ENCODE measurements at regions not wholly inside any gene's neighbourhood (a gene's known extent, or its start where the extent isn't known, plus 50 kb on each side); places are given as distances from the start of the nearest gene placed in this dataset.
"Not testable (repeated sequence)": the region's sequence is repeated elsewhere in the genome, so short reads cannot be mapped to it uniquely, and the experiment has no call there.

DNA sequence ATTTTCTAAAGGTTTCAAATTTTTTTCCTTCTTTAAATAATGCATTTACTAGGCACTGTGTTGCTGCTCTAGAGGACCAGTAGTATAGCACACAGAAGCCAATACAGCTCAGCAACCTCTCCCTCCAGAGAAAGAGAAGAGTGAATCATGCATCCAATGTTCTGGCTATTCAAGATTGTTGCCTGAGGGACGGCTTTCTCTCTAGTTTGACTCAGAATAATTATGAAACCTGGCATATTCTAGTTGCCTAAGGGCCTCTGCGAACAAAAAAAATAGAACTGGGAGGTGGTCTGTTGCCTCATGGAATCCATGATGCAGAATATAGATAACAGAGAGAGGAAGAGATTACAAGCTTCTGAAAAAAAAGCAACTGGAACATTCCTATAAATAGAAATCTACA is 1233.3 kb upstream of the PABPC4L start:
- no peak for DNase-seq

GRCh38 chr4:135429528-135429927 is 1227.9 kb upstream of the PABPC4L start:
- DNase-seq, result no peak

DNA sequence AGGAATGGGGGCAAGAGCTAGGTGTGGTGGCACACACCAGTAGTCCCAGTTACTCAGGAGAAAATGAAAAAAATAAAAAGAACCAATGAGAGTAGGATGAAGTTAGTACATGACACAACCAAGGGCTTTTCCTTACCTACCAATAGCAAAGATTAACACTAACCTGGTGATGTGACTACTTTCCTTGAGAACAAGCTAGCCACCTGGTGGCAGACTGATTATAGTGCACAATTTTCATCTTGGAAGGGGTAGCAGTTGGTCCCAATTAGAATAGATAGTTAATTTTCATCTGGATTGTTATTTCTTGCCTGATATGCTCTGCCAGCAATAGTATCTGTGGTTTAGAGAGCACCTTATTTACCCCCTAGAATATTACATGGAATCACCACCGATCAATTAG is 1216.8 kb upstream of the PABPC4L start:
- DNase-seq, result peak; percentile 7 to 42

DNA sequence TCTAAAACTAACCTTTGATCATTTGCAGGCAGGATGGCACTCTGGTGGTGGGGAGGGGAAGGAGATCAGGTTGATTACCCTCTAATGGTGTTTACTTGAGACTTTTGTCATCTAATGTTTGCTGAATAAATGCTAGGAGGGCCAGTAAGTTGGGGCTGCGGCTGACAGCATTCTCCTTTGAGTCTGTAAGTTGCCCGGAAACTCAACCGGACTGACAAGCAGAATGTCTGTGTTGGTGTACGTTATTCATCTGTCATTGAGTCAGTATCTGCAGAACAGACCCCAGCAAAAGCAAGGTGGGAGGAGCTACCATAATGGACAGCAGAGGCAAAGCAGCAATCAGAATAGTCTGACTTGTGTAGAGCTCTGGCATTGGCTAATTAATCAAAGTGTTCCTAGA is 1210.6 kb upstream of the PABPC4L start:
- no peak for DNase-seq

GRCh38 chr4:135411251-135411650 is 1209.7 kb upstream of the PABPC4L start:
- DNase-seq, result no peak

DNA sequence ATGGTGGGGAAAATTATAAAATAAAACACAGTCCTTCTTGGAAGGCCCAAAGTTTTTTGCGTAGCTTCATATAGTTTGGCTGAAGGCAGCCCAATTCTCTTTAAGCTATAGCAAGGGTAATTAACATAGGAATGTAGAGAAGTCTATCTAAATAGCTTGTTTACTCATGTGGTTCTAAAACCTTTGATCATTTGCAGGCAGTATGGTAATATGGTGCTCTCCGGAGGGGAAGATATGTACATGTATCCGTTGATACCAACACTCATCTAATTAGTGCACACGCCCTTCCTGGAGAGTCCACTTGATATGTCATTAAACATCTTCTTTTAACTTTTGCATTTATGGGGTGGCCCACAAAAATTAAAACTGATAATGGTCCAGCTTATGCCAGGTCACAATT is 1207.7 kb upstream of the PABPC4L start:
- DNase-seq, result not testable (repeated sequence)

GRCh38 chr4:135408109-135408508 is 1206.5 kb upstream of the PABPC4L start:
- DNase-seq, result peak in 1 of 2 experiments; percentile 9

- not testable (repeated sequence) for DNase-seq
Measured at GRCh38 chr4:135406597-135406996, 1205.0 kb upstream of the PABPC4L start.

- no peak for DNase-seq
Measured at GRCh38 chr4:135385830-135386581, 1184.4 kb upstream of the PABPC4L start.

DNA sequence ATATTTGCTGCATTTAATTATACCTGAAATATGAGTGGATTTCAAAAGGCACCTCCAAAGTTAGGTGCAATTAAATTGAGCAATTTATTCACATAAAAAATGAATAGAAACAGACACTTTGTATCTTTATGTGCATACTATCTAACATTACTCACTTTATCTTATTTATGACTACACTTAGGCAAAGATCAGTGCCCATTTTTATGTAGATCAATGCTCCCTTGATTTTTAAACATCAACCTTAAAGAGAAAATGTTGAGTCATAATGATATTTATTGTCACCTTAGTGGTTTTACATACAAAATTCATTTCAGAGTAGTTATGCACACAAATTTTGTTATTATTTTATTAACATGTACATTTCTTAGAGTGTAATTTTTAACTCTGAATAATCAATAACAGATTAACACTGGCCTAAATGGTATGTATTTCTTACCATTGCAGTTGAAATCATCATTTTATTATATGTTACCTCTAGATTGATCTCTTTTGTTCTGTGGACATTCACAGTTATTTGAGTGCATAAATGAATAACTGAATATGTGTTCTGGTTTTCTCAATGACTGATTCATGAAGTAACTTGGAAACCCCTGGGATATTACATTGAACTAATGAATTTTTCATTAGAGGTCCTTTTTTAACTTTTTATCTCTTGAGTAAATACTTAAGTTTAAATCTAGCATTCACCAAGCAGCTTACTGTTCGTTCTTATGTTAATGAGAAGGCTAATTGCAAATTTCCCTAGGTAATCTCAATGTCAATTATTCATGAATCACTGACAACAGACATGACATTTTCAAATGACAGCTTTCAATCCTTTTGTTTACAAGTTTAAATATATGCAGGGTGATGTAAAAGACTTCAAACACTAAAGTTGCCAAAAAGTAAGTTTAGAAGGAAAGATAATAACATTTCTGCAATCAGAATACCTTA is 1182.0 kb upstream of the PABPC4L start:
- DNase-seq, result no peak

DNA sequence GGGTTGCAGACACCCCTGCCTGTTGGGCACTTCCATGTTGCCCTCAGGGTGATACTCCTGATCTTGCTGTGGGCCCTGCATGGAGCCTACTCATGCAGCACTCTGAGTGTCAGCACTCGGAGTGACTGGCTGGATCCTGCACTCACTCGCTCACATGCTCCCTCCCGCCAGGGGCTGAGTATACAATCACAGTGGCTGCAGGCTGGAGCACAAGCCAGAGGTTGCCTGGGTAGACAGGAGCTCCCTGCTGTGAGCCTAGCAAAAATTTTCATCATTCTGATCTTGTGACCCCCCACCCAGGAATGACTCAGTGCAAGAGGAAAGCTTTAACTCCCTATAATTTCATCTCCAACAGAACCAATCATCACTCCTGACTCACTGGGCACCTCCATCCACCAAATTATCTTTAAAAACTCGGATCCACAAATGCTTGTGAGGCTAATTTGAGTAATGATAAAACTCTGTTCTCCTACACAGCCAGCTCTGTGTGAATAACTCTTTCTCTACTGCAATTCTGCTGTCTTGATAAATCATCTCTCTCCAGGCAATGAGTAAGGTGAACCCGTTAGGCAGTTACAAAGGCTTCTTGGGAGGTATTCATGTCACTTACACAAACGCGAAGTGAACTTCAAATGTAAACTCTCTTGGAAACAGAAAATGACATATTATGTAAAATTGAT is 1180.8 kb upstream of the PABPC4L start:
- no peak for DNase-seq

DNA sequence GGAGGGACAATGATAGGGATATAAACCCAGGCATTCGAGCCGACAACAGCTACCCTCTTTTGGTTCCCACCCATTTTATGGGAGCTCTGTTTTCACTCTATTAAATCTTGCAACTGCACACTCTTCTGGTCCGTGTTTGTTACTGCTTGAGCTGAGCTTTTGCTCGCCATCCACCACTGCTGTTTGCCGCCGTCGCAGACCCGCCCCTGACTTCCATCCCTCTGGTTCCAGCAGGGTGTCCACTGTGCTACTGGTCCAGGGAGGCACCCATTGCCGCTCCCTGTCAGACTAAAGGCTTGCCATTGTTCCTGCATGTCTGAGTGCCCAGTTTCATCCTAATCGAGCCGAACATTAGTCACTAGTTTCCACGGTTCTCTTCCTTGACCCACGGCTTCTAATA is 1170.5 kb upstream of the PABPC4L start:
- no peak for DNase-seq

DNA sequence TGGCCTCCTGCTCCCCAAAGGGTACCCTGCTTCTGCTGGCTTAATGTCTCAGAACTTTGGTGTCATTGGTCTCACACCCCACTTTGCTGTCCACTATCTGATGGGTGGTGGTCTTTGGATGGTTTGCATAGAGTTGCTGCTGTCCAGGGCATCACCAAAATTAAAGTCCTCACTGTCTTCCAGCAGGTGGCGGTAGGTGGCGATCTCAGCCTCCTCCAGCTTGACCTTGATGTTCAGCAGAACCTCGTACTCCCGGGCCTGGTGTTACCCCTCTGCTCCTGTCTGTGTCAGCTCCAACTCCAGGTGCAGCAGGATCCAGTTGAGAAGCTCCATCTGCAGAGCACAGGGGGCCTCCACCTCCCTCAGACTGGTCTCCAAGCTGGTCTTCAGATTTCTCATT is 1169.5 kb upstream of the PABPC4L start:
- peak in 1 of 2 experiments; percentile 38 for DNase-seq

- DNase-seq, result no peak
Measured at GRCh38 chr4:135368831-135369230, 1167.2 kb upstream of the PABPC4L start.

GRCh38 chr4:135365065-135365464 is 1163.5 kb upstream of the PABPC4L start:
- DNase-seq, result no peak

DNA sequence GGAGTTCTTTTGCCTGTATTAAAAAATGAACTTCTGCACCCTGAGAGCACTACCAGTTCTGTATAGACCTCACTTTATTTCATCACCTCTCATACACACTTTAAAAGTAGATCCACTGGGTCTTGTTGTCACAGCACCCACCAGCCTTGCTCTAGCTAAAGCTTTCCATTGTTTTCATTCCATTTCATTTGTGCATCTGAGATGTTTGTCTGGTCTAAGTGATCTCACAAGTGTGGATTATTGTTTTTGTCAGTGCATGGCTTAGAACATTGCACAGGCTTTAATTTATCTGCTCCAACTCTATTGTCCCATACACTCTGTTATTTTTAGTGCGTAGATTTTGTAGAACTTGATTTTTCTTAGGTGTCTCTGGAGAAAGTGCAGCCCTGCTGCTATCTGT is 1157.5 kb upstream of the PABPC4L start:
- DNase-seq, result no peak

DNA sequence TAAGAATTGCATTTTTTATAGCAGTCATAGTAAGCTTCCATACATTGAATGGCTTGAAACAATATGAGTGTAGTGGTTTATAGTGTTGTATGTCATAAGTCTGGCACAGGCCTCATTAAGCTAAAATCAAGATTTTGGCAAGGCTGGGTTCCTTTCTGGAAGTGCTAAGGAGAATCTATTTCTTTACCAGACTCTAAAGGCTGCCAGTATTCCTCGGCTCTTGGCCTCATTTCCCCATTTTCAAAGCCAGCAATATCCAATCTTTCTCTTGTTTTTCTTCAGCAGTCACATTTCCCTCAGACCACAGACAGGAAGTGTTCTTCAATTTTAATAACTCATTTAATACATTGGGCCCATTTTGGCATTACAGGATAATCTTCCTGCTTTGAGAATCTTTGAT is 1155.5 kb upstream of the PABPC4L start:
- DNase-seq, result no peak

DNA sequence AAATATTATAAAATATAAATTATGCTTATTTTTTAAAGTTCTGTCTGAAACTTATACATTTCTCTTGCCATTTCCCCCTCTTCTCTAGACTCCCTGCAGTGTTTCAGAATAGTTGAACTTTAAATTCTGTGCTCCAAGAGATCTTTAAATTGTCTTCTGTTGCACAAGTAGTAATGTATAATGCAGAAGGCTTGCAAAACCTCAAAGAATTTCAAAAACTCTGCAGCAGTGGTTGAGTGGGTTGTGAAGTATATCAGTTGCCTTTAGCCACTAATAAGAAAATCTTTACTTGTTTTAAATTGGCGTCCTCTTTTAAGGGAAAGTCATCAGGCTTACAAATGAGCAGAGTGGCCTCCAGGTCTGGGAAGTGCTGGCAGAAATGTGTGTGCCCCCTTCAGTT is 1153.3 kb upstream of the PABPC4L start:
- DNase-seq, result no peak

DNA sequence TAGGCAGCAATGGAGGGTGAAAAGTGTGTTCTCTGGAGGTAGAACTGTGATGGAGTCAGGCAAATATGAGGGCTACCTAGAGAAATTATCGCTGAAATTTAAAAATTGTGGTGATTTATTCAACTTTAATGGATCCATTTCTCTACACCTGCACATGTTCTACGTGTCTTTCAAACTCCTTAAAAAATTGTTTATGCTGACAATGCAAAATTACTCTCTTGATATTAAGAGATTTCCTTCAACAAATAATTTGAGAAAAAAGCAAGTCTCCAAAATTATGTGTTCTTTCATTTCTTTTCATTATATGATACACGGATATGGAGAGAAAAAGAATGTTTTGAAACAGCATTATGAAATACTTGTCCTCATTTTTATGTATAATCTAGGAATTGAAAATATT is 1151.4 kb upstream of the PABPC4L start:
- DNase-seq, result no peak

DNA sequence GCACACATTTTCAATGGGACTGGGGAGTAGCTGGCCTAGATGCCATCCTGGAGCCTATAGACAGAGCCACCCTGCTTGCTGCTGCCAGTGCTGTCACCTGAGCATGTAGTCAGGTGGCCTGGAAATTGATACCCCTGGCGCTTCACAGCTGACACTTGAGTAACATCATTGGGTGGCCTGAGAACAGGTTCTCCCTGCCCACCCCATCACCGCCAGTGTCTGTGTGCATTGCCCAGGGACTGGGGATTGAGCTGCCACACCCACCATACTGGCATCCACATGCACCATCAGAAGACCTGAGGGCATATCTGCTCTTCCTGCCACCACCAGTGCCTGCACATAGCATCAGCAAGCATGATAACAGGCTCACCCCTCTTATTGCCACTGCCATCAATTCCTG is 1142.9 kb upstream of the PABPC4L start:
- no peak for DNase-seq

DNA sequence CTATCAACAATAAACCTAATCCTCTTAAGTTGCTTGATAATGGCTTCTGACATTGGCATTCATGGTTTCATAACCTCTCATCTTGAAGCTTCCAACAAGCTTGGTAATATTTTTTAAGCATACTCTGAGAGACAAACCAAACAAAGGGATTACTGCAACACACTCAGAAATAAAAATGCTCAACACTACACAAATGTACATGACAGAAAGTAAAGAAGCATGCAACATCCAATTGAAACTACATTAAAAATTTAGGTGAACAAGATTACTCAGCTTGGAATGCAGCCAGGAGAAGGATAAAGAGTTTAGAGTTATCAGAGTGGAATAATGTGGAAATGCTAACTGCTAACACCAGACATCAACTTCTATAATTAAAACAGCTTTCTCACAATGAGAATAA is 1136.6 kb upstream of the PABPC4L start:
- DNase-seq, result no peak

DNA sequence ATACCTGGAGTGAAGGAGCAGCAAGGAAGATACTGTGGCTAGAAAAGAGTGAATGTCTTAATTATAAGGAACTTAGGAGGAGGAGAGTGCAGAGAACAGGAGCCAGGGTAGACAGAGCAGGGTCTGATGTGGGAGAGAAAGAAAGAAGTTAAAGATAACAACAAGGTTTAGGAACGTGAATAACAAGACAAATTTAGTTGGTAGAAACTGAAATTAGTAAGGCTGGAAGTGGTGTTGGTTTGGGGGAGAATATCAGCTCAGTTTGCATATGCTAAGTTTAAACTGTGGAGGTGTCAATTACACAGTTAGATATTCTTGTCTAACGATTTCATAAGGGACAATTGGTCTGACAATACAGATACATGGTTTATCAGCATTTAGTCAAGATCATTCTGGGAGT is 1123.7 kb upstream of the PABPC4L start:
- no peak for DNase-seq

DNA sequence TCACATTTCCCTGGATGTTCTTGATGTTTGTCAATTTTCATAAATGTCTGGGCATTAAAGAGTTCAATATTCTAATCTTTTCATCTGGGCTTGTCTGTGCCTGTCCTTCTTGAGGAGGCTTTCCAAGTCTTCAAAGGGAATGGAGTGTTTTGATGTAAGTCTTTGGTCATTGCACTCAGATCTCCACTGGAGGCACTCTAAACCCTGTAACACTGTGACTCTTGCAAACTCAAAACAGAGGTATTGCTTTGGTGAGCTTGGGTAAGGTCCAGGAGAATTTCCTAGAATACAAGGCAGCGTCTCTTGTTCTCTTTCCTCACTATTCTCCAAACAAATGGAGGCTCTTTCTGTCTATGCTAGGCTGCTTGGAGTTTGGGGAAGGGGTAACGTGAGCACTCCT is 1118.1 kb upstream of the PABPC4L start:
- no peak for DNase-seq

Measured in NCI-H526 (cell line).